GM19395 (cell line): ENCODE measurements at regions not wholly inside any gene's neighbourhood (a gene's known extent, or its start where the extent isn't known, plus 50 kb on each side); places are given as distances from the start of the nearest gene placed in this dataset.

ENCODE experiments used
- ATAC-seq: cut with Tn5 transposase; IDR thresholded peaks from one replicate; pipeline ENCODE4 v1.9.1; 2021; ENCODE audit warnings: mild to moderate bottlenecking, moderate library complexity; ENCODE audit not compliant: unreplicated experiment

DNA sequence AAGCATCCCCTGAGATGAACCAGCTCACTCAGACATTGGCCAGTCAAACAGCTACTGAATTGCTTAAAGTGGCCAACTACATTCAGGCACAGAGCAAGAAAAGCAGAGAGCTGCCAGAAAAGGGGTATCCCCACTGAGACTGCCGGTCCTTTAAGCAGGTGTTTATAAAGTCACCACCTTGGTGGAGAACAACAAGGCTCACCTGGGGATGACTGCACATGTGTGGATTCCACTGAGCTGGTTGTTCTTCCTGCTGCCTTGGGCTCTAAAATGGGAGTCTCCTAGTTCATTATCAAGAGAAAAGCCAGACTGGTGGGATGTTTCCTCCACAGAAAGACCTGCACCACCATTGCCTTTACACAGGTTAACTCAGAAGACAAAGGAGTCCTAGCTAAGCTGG, 51.8 kb upstream of the IPO5 start:
- ATAC-seq, result no peak
